ENCODE measurements at regions not wholly inside any gene's neighbourhood (a gene's known extent, or its start where the extent isn't known, plus 50 kb on each side); places are given as distances from the start of the nearest gene placed in this dataset.

DNA sequence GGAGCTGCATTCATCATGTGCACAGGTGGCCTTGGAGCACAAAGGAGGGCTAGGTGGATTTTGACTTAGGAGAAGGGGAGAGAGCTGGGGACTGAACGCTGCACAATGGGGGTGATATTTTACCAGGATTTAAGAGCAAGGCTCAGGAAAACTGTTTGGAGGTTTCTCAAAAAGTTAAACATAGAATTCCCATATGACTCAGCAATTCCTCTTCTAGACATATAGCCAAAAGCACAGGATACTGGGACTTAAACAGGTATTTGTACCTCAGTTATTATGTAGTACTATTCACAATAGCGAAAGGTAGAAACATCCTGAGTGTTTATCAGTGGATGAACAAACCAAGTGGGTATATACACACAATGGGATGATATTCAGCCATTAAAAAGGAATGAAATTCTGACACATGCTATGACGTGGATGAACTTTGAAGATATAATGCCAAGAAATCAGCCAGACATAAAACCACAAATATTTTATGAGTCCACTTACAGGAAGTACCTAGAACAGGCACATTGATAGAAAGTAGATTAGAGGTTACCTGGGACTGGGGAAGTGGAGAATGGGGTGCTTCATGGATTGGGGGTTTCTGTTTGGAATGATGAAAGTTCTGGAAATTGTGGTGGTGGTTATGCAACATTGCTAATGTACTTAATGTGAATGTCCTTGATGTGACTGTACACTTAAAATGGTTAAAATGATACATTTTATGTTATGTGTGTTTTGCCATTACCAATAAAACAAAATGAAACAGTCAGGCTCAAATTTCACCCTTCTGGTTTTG lies 216.9 kb downstream of the HAUS1 start:
- no peak for TF ChIP-seq POLR2A (IDR thresholded peaks at IDR 0.05)
- TF ChIP-seq, protein P1, sequence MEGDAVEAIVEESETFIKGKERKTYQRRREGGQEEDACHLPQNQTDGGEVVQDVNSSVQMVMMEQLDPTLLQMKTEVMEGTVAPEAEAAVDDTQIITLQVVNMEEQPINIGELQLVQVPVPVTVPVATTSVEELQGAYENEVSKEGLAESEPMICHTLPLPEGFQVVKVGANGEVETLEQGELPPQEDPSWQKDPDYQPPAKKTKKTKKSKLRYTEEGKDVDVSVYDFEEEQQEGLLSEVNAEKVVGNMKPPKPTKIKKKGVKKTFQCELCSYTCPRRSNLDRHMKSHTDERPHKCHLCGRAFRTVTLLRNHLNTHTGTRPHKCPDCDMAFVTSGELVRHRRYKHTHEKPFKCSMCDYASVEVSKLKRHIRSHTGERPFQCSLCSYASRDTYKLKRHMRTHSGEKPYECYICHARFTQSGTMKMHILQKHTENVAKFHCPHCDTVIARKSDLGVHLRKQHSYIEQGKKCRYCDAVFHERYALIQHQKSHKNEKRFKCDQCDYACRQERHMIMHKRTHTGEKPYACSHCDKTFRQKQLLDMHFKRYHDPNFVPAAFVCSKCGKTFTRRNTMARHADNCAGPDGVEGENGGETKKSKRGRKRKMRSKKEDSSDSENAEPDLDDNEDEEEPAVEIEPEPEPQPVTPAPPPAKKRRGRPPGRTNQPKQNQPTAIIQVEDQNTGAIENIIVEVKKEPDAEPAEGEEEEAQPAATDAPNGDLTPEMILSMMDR (IDR thresholded peaks at IDR 0.05): no peak
